ENCODE measurements at regions not wholly inside any gene's neighbourhood (a gene's known extent, or its start where the extent isn't known, plus 50 kb on each side); places are given as distances from the start of the nearest gene placed in this dataset.

DNA sequence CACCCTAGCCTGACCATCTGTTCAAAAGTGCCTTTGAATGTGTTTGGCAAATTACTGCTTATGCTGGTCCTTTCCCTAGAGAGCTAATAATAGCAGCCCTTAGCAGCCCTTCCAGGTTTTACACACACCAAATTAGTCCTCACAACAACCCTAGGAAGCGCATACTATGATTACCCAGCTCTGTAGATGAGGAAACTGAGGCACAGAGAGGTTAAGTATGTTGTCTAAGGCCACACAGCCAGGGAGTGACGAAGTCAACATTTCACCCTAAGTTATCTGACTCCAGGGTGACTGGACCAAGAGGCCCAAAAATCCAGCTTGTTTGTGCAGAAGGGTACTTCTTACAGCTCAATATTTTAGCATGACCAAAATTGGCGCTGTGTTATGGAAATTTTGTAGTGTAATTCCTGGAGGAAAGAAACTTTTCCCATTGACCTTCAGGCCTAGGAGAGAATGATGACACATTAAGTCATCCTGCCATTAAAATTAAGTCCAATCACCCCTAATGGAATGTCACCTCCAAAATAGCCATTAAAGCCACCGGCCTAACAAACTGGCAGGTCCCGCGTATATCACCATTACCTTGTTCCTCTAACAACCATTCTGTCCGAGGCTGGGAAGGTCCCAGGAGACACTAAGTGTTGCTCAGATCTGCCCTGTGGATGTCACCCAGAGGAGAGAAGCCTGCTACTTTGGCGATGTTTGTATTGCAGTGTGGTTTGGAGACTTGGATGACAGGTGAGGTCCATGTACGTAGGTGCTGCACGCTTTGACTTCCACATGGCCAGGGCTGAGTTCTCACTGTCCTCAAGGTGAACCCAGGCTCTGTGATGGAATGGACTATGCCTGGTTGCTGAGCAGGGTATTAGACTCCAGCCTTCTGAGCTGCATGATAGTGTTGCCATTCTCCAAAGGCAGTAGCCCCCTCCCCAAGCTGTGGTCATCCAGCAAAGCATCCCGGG, 258.3 kb downstream of the TOMM20 start:
- no peak overlapping the region for H3K4me3 Mint-ChIP-seq
- DNase-seq (ENCODE audit: low spot score) = no peak
- peaks cover 3% of the 10 kb centered on the region for H3K9me3 Mint-ChIP-seq
- Histone ChIP-seq H3K4me3 (no peak overlapping the region), H3K4me1 (peaks cover 10% of the 10 kb centered on the region), H3K9me3 (ENCODE audit: low read depth) (no peaks in the 10 kb centered on the region), H3K27me3 (no peaks in the 10 kb centered on the region), H3K27ac (no peak overlapping the region), H2AFZ (replicated peaks) (no peak overlapping the region), H3K4me2 (no peak overlapping the region), H3F3A (ENCODE audit: low read depth) (peaks cover 5% of the 10 kb centered on the region), H3K36me3 (no peaks in the 10 kb centered on the region), H4K20me1 (ENCODE audit: low read depth) (no peaks in the 10 kb centered on the region), H3K79me2 (ENCODE audit: low read depth) (no peaks in the 10 kb centered on the region), H3K9ac (no peak overlapping the region)
- no peaks in the 10 kb centered on the region for H3K27me3 Mint-ChIP-seq (ENCODE audit: insufficient read depth, low read depth)
- H3K4me1 Mint-ChIP-seq = peaks cover 33% of the 10 kb centered on the region
- TF ChIP-seq EZH2phosphoT487 (IDR thresholded peaks at IDR 0.05) (no peak), EZH2 (IDR thresholded peaks at IDR 0.05) (no peak)
- TF ChIP-seq, protein P1, sequence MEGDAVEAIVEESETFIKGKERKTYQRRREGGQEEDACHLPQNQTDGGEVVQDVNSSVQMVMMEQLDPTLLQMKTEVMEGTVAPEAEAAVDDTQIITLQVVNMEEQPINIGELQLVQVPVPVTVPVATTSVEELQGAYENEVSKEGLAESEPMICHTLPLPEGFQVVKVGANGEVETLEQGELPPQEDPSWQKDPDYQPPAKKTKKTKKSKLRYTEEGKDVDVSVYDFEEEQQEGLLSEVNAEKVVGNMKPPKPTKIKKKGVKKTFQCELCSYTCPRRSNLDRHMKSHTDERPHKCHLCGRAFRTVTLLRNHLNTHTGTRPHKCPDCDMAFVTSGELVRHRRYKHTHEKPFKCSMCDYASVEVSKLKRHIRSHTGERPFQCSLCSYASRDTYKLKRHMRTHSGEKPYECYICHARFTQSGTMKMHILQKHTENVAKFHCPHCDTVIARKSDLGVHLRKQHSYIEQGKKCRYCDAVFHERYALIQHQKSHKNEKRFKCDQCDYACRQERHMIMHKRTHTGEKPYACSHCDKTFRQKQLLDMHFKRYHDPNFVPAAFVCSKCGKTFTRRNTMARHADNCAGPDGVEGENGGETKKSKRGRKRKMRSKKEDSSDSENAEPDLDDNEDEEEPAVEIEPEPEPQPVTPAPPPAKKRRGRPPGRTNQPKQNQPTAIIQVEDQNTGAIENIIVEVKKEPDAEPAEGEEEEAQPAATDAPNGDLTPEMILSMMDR (IDR thresholded peaks at IDR 0.05) = no peak
- H3K36me3 Mint-ChIP-seq = no peaks in the 10 kb centered on the region
- H3K27ac Mint-ChIP-seq = no peak overlapping the region

DNA sequence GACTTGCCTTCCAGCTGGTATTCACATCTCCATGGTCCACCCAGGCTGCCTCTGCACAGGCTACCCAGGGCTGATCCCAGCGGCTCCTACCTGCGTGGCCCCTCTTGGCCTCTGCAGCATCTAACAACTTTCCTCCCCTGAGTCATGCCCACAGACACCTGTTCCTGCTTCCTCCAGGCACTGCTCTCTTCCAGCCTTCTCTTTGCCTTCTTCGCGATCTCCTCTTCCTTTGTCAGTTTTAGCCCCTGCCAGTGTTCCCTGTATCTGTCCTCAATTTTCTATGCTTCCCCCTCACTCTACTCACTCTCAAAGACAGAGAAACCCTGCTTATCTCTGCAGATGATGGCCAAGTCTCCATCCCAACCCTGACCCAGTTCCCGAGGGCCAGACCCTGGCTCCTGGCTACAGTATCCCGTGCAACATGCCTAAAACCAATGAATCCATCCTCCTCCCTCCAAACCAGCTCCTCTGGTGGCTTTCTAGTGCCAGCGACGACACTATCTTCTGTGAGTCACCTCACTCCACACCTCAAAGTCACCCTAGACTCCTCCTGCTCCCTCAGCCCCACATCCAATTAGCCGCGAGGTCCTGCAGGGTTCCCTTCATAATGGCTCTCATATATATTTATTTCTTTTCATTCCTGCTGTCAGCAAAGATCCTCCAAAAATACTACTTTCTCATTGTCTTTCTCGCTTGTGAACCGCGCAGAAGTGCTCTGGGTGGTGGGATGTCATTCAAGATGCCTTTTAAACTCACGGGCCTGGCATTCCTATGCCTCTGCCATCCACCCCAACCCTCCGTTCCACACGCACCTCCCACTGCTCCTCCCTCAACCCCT, 259.2 kb downstream of the TOMM20 start:
- Histone ChIP-seq H3K27ac (no peak overlapping the region), H3K36me3 (no peaks in the 10 kb centered on the region), H4K20me1 (ENCODE audit: low read depth) (no peaks in the 10 kb centered on the region), H3F3A (ENCODE audit: low read depth) (peaks cover 5% of the 10 kb centered on the region), H3K9ac (no peak overlapping the region), H3K4me1 (peaks cover 10% of the 10 kb centered on the region), H3K4me2 (no peak overlapping the region), H3K9me3 (ENCODE audit: low read depth) (no peaks in the 10 kb centered on the region), H2AFZ (replicated peaks) (no peak overlapping the region), H3K4me3 (no peak overlapping the region), H3K79me2 (ENCODE audit: low read depth) (no peaks in the 10 kb centered on the region), H3K27me3 (no peaks in the 10 kb centered on the region)
- Mint-ChIP-seq H3K36me3 (no peaks in the 10 kb centered on the region), H3K27ac (peak overlapping the region; percentile 21), H3K27me3 (ENCODE audit: insufficient read depth, low read depth) (peaks cover 4% of the 10 kb centered on the region), H3K4me3 (no peak overlapping the region), H3K4me1 (peaks cover 30% of the 10 kb centered on the region), H3K9me3 (peaks cover 5% of the 10 kb centered on the region)
- TF ChIP-seq, protein P1 (IDR thresholded peaks at IDR 0.05) = no peak
- TF ChIP-seq EZH2 (IDR thresholded peaks at IDR 0.05) (no peak), EZH2phosphoT487 (IDR thresholded peaks at IDR 0.05) (no peak)
- DNase-seq (ENCODE audit: low spot score) = no peak

DNA sequence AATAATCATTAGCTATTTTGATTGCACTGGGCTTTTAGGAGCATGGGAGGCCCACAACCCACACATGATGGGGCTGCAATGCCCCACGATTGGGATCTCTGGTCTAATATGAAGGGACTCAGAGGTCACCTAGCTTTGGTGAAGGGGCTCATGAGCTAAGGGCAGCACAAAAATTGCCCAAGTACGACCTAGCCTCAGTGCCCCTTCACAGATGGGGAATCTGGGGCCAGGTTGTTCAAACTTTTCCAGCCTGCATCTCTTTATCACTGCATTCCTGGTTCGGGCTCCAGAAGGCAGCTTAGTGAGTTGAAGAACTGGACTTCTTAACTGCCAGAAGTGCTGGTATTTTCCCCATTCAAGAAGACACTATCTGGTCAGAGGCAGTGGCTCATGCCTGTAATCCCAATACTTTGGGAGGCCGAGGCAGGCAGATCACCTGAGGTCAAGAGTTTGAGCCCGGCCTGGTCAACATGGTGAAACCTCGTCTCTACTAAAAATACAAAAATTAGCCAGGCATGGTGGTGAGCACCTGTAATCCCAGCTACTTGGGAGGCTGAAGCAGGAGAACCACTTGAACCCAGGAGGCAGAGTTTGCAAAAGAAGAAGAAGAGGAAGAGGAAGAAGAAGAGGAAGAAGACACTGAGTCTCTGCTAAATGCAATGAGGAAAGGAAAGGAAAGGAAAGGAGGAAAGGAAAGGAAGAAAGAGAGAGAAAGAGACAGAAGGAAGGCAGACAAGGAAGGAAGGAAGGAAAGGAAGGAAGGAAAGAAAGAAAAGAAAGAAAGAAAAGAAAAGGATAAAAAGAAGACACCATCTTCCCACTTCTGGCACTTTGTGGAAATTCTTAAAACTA, 258.5 kb upstream of the IRF2BP2 start:
- Histone ChIP-seq H3K79me2 (ENCODE audit: low read depth) (no peaks in the 10 kb centered on the region), H2AFZ (replicated peaks) (no peak overlapping the region), H3K4me3 (no peak overlapping the region), H4K20me1 (ENCODE audit: low read depth) (no peaks in the 10 kb centered on the region), H3K9ac (no peak overlapping the region), H3K36me3 (no peaks in the 10 kb centered on the region), H3K4me1 (peaks cover 10% of the 10 kb centered on the region), H3K27me3 (no peaks in the 10 kb centered on the region), H3F3A (ENCODE audit: low read depth) (peaks cover 5% of the 10 kb centered on the region), H3K4me2 (no peak overlapping the region), H3K9me3 (ENCODE audit: low read depth) (no peaks in the 10 kb centered on the region), H3K27ac (no peak overlapping the region)
- Mint-ChIP-seq H3K4me1 (peaks cover 32% of the 10 kb centered on the region), H3K9me3 (peaks cover 5% of the 10 kb centered on the region), H3K27me3 (ENCODE audit: insufficient read depth, low read depth) (peaks cover 4% of the 10 kb centered on the region), H3K4me3 (no peak overlapping the region), H3K36me3 (no peaks in the 10 kb centered on the region), H3K27ac (no peak overlapping the region)
- no peak for DNase-seq (ENCODE audit: low spot score)
- TF ChIP-seq EZH2phosphoT487 (IDR thresholded peaks at IDR 0.05) (no peak), EZH2 (IDR thresholded peaks at IDR 0.05) (no peak)
- TF ChIP-seq, protein P1 (IDR thresholded peaks at IDR 0.05) = no peak

Data from neural progenitor cell (in vitro differentiated cells).